A549 (cell line): ENCODE measurements at regions not wholly inside any gene's neighbourhood (a gene's known extent, or its start where the extent isn't known, plus 50 kb on each side); places are given as distances from the start of the nearest gene placed in this dataset.

Experiments
- ATAC-seq, 2 experiments: fragments of 200-7000 bp in 1 of 2; fragments of >200 bp in 1 of 2; cut with Nextera tagmentation in 1 of 2; cut with Tn5 transposase in 1 of 2; 3 replicates each; pipeline versions ENCODE4 v1.8.0 to v1.9.1; 2018 to 2020; ENCODE audit warnings: mild to moderate bottlenecking in 1 of 2, moderate library complexity in 1 of 2
- CTCF ChIA-PET: fragments of 300-600 bp; sonication (Branson Sonifier 250); formaldehyde crosslinking; extraction: SDS; loops from one replicate; lab custom pipeline; 2021; ENCODE audit warnings: antibody characterized with exemption, inconsistent platforms; lab: Yijun Ruan, JAX
- POLR2A ChIA-PET: fragments of 350-600 bp; formaldehyde crosslinking; extraction: SDS; loops from one replicate; lab custom pipeline; 2021; ENCODE audit warnings: antibody characterized with exemption, inconsistent platforms; lab: Yijun Ruan, JAX
- DNase-seq, 2 experiments: peaks; one replicate each; pipeline versions ENCODE4 v3.0.0 to v3.0.0-alpha.2; 2011 to 2016; ENCODE audit warnings: low read depth in 1 of 2, low spot score in 1 of 2
- FAIRE-seq: peaks from 2 replicates; lab custom pipeline; 2011; peaks lifted over from hg19 to GRCh38; lab: Jason Lieb, UNC
- H3K27ac ChIP-seq, 2 experiments: fragments of >200 bp; sonication (Bioruptor Twin); formaldehyde crosslinking; 3 replicates each; pipeline ENCODE4 v1.5.1; 2016 to 2017
- H3K4me1 ChIP-seq: fragments of >200 bp; sonication (Bioruptor Twin); formaldehyde crosslinking; 3 replicates; pipeline ENCODE4 v1.6.1; 2016
- H3K4me2 ChIP-seq: fragments of >200 bp; sonication (Bioruptor Twin); formaldehyde crosslinking; 3 replicates; pipeline ENCODE4 v1.6.1; 2016
- H3K4me3 ChIP-seq: fragments of >200 bp; sonication (Bioruptor Twin); formaldehyde crosslinking; 3 replicates; pipeline ENCODE4 v1.5.1; 2016
- H3K9me3 ChIP-seq: fragments of >200 bp; sonication (Bioruptor Twin); formaldehyde crosslinking; 3 replicates; pipeline ENCODE4 v1.6.1; 2016
- CEBPB ChIP-seq, 2 experiments: fragments of >200 bp in 1 of 2; sonication (Bioruptor Twin) in 1 of 2; formaldehyde crosslinking in 1 of 2; IDR thresholded peaks; 2 replicates each; pipeline ENCODE4 v1.6.1; 2012 to 2016
- CHD2 ChIP-seq: fragments of 150-350 bp; IDR thresholded peaks from 2 replicates; pipeline ENCODE4 v1.6.1; 2014; ENCODE audit warnings: low read length; ENCODE audit not compliant: partially characterized antibody
- EP300 ChIP-seq, 2 experiments: fragments of >200 bp; sonication (Bioruptor Twin); formaldehyde crosslinking; IDR thresholded peaks; 2 replicates in 1 of 2; 3 replicates in 1 of 2; pipeline ENCODE4 v1.6.1; 2016 to 2017
- FOSB ChIP-seq: fragments of 250-450 bp; sonication (Bioruptor Pico); IDR thresholded peaks from 2 replicates; pipeline ENCODE4 v1.5.0; 2020; ENCODE audit warnings: mild to moderate bottlenecking, moderate library complexity
- HDAC2 ChIP-seq: fragments of 200-600 bp; sonication (generic); IDR thresholded peaks from 2 replicates; pipeline ENCODE4 v1.6.1; 2016
- HOXB5 ChIP-seq: fragments of 250-450 bp; sonication (Bioruptor Pico); IDR thresholded peaks from 2 replicates; pipeline ENCODE4 v1.5.0; 2020; ENCODE audit warnings: mild to moderate bottlenecking, moderate library complexity
- KDM1A ChIP-seq: fragments of 200-600 bp; sonication (generic); IDR thresholded peaks from 2 replicates; pipeline ENCODE4 v1.6.1; 2016; ENCODE audit warnings: low read depth, mild to moderate bottlenecking
- MAFK ChIP-seq: fragments of 450-650 bp; IDR thresholded peaks from 2 replicates; pipeline ENCODE4 v1.6.1; 2014; ENCODE audit not compliant: partially characterized antibody
- MYC ChIP-seq: IDR thresholded peaks from 2 replicates; pipeline ENCODE4 v1.6.1; 2012; ENCODE audit warnings: mild to moderate bottlenecking, inconsistent platforms, low read length, improper control_type of control experiment, borderline replicate concordance
- POLR2A ChIP-seq: IDR thresholded peaks from 2 replicates; pipeline ENCODE4 v1.6.1; 2012; ENCODE audit warnings: mild to moderate bottlenecking, low read length
- RAD21 ChIP-seq, 2 experiments: fragments of >200 bp in 1 of 2; sonication (Bioruptor Twin) in 1 of 2; formaldehyde crosslinking in 1 of 2; IDR thresholded peaks in 1 of 2; conservative IDR thresholded peaks in 1 of 2; 2 replicates in 1 of 2; 3 replicates in 1 of 2; pipeline ENCODE4 v1.6.1; 2012 to 2018; ENCODE audit warnings: inconsistent platforms in 1 of 2
- RCOR1 ChIP-seq: fragments of 150-350 bp; IDR thresholded peaks from 2 replicates; pipeline ENCODE4 v1.6.1; 2014; ENCODE audit warnings: antibody characterized with exemption, low read length, low read depth
- RNF2 ChIP-seq: fragments of 200-600 bp; sonication (generic); IDR thresholded peaks from 2 replicates; pipeline ENCODE4 v1.6.1; 2016; ENCODE audit warnings: low read depth, mild to moderate bottlenecking, antibody characterized with exemption, moderate library complexity, borderline replicate concordance
- SMC3 ChIP-seq: fragments of >200 bp; sonication (Bioruptor Twin); formaldehyde crosslinking; IDR thresholded peaks from 3 replicates; pipeline ENCODE4 v1.6.1; 2018; ENCODE audit warnings: inconsistent platforms
- ZSCAN20 ChIP-seq: fragments of 250-450 bp; sonication (Bioruptor Pico); IDR thresholded peaks from 2 replicates; pipeline ENCODE4 v1.8.0; 2022; ENCODE audit warnings: mild to moderate bottlenecking, moderate library complexity
- WGBS: methylation state at CpG from one replicate; pipeline ENCODE4 v1.1.6; 2017; ENCODE audit errors: missing lambda C conversion rate; 5-methylcytosine and 5-hydroxymethylcytosine counted together
- TF ChIP-seq, protein P1 (sequence below): fragments of 250-450 bp; sonication (Bioruptor Pico); IDR thresholded peaks from 2 replicates; pipeline ENCODE4 v1.5.0; 2020; ENCODE audit warnings: low read depth, mild to moderate bottlenecking, moderate library complexity
- TF ChIP-seq, protein P2 (sequence below): IDR thresholded peaks from 2 replicates; pipeline ENCODE4 v1.6.1; 2012
- TF ChIP-seq, protein P3 (sequence below): fragments of >200 bp; sonication (Bioruptor Twin); formaldehyde crosslinking; IDR thresholded peaks from 3 replicates; pipeline ENCODE4 v1.6.1; 2016
- TF ChIP-seq, protein P4 (sequence below): fragments of 450-650 bp; IDR thresholded peaks from 2 replicates; pipeline ENCODE4 v1.6.1; 2014; ENCODE audit warnings: antibody characterized with exemption
- TF ChIP-seq, protein P5 (sequence below): IDR thresholded peaks from 2 replicates; pipeline ENCODE4 v1.6.1; 2012
- TF ChIP-seq, protein P6 (sequence below): fragments of 150-350 bp; IDR thresholded peaks from 2 replicates; pipeline ENCODE4 v1.6.1; 2014; ENCODE audit warnings: low read depth, mild to moderate bottlenecking, low read length

DNA sequence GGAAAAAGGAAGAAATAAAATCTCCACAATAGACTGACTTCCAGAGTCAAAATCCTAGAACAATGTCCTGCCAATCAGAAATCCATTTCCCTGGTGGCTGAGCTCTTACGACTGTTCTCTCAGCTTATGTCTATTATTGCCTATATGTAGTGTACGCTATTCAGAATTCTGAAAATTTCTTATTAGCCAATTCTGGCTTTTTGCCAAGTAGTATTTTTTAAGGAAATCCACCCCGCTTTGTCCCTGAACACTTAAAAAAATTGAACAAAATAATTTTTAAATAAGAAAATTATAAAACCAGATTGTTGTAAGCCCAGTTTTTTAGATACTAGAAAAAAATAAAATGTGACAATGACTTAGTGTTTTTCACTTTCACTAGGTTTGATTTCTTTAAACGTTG lies 143.0 kb downstream of the KCNA5 start:
- Histone ChIP-seq H3K4me2 (no peak overlapping the region), H3K4me1 (no peaks in the 10 kb centered on the region), H3K27ac (no peak overlapping the region), H3K9me3 (no peaks in the 10 kb centered on the region), H3K4me3 (no peak overlapping the region)
- ChIA-PET POLR2A (no interaction called here), CTCF (interaction anchor here (0.7 kb wide), 2 partner anchors 18 to 341 kb away, joined by 3 read pairs; no protein-coding TSS in a partner anchor)
- FAIRE-seq (no peak), DNase-seq (no peak), ATAC-seq (no peak)
- TF ChIP-seq POLR2A, result no peak
- no peak for TF ChIP-seq MAFK
- no peak for TF ChIP-seq ZSCAN20 (CRISPR knock-in tag)
- TF ChIP-seq, protein P1, sequence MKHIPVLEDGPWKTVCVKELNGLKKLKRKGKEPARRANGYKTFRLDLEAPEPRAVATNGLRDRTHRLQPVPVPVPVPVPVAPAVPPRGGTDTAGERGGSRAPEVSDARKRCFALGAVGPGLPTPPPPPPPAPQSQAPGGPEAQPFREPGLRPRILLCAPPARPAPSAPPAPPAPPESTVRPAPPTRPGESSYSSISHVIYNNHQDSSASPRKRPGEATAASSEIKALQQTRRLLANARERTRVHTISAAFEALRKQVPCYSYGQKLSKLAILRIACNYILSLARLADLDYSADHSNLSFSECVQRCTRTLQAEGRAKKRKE, result no peak
- TF ChIP-seq, protein P2, sequence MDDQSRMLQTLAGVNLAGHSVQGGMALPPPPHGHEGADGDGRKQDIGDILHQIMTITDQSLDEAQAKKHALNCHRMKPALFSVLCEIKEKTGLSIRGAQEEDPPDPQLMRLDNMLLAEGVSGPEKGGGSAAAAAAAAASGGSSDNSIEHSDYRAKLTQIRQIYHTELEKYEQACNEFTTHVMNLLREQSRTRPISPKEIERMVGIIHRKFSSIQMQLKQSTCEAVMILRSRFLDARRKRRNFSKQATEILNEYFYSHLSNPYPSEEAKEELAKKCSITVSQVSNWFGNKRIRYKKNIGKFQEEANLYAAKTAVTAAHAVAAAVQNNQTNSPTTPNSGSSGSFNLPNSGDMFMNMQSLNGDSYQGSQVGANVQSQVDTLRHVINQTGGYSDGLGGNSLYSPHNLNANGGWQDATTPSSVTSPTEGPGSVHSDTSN, result no peak
- no peak for TF ChIP-seq EP300 (IDR thresholded peaks at IDR 0.05)
- TF ChIP-seq, protein P3, sequence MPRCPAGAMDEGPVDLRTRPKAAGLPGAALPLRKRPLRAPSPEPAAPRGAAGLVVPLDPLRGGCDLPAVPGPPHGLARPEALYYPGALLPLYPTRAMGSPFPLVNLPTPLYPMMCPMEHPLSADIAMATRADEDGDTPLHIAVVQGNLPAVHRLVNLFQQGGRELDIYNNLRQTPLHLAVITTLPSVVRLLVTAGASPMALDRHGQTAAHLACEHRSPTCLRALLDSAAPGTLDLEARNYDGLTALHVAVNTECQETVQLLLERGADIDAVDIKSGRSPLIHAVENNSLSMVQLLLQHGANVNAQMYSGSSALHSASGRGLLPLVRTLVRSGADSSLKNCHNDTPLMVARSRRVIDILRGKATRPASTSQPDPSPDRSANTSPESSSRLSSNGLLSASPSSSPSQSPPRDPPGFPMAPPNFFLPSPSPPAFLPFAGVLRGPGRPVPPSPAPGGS, result no peak
- TF ChIP-seq CHD2, result no peak
- no peak for TF ChIP-seq MYC
- WGBS, result 9% methylated on average over 4 of the region's 4 CpGs

DNA sequence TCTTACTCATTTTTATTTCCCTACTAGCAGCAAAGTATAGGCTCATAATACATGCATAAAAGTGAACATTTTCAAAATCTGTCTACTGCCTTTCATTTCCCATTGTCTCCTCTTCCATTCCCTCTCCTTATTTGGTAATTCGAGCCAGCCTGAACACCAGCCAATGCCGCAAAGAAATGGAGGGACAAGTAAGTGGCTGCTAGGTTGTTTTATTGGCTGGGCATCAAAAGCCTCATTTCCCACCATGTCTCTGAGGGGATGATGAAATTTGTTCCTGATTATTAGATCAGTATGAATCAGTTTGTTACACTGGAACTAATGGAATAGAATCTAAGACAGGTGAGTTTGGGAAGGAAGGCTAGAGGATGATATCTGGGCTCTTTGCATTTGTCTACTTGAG lies 143.5 kb downstream of the KCNA5 start:
- ATAC-seq (no peak), DNase-seq (no peak), FAIRE-seq (no peak)
- H3K4me2 ChIP-seq, result no peak overlapping the region
- H3K27ac ChIP-seq, result no peak overlapping the region
- H3K4me1 ChIP-seq, result no peaks in the 10 kb centered on the region
- no peak overlapping the region for H3K4me3 ChIP-seq
- WGBS, result 68% methylated on average over 2 of the region's 2 CpGs
- POLR2A ChIA-PET, result no interaction called here
- TF ChIP-seq, protein P4, sequence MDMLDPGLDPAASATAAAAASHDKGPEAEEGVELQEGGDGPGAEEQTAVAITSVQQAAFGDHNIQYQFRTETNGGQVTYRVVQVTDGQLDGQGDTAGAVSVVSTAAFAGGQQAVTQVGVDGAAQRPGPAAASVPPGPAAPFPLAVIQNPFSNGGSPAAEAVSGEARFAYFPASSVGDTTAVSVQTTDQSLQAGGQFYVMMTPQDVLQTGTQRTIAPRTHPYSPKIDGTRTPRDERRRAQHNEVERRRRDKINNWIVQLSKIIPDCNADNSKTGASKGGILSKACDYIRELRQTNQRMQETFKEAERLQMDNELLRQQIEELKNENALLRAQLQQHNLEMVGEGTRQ, result no peak
- TF ChIP-seq EP300 (IDR thresholded peaks at IDR 0.05), result no peak
- no peak for TF ChIP-seq FOSB (CRISPR knock-in tag)
- no peak for TF ChIP-seq CEBPB (IDR thresholded peaks at IDR 0.05)
- TF ChIP-seq, protein P5, sequence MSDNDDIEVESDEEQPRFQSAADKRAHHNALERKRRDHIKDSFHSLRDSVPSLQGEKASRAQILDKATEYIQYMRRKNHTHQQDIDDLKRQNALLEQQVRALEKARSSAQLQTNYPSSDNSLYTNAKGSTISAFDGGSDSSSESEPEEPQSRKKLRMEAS, result no peak
- no peak for TF ChIP-seq SMC3
- no peak for TF ChIP-seq KDM1A
- TF ChIP-seq, protein P6, sequence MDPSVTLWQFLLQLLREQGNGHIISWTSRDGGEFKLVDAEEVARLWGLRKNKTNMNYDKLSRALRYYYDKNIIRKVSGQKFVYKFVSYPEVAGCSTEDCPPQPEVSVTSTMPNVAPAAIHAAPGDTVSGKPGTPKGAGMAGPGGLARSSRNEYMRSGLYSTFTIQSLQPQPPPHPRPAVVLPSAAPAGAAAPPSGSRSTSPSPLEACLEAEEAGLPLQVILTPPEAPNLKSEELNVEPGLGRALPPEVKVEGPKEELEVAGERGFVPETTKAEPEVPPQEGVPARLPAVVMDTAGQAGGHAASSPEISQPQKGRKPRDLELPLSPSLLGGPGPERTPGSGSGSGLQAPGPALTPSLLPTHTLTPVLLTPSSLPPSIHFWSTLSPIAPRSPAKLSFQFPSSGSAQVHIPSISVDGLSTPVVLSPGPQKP, result no peak
- no peak for TF ChIP-seq RAD21 (conservative IDR thresholded peaks at IDR 0.05 in 1 of 2, IDR thresholded peaks at IDR 0.05 in 1 of 2)
- no peak for TF ChIP-seq CHD2
- TF ChIP-seq RNF2, result no peak
- no peak for TF ChIP-seq HDAC2
- TF ChIP-seq HOXB5 (CRISPR knock-in tag), result no peak
- no peak for TF ChIP-seq RCOR1
- CTCF ChIA-PET, result no interaction called here
- H3K9me3 ChIP-seq, result no peaks in the 10 kb centered on the region
